Right lobe of liver (tissue), 6 donors: ENCODE measurements at regions not wholly inside any gene's neighbourhood (a gene's known extent, or its start where the extent isn't known, plus 50 kb on each side); places are given as distances from the start of the nearest gene placed in this dataset.

ENCODE experiments used
- ATAC-seq, 4 donors: fragments of 200-7000 bp; cut with Tn5 transposase; one replicate each; pipeline ENCODE4 v1.9.1; 2020; ENCODE audit warnings: mild to moderate bottlenecking in 4 of 4, moderate library complexity in 4 of 4
- DNase-seq, 3 donors: peaks; one replicate each; pipeline ENCODE4 v3.0.0-alpha.2; 2020
- H3K27ac ChIP-seq, 3 donors: fragments of 200-600 bp; one replicate each; pipeline ENCODE4 v1.8.0; 2022
- H3K27me3 ChIP-seq, 2 donors: fragments of 200-600 bp; one replicate each; pipeline ENCODE4 v1.8.0; 2022
- H3K36me3 ChIP-seq, 4 donors: fragments of 200-600 bp; sonication (generic) in 1 of 4; one replicate each; pipeline versions ENCODE4 v1.5.1 to v1.8.0; 2017 to 2022; ENCODE audit warnings: control low read depth in 1 of 4
- H3K4me1 ChIP-seq, 4 donors: fragments of 200-600 bp; sonication (generic) in 1 of 4; one replicate each; pipeline versions ENCODE4 v1.5.1 to v1.8.0; 2017 to 2022; ENCODE audit warnings: control low read depth in 1 of 4
- H3K4me3 ChIP-seq, 3 donors: fragments of 200-600 bp; one replicate each; pipeline ENCODE4 v1.8.0; 2022
- H3K9me3 ChIP-seq, 4 donors: fragments of 200-600 bp; sonication (generic) in 1 of 4; one replicate each; pipeline versions ENCODE4 v1.5.1 to v1.8.0; 2017 to 2022; ENCODE audit warnings: control low read depth in 1 of 4
- POLR2A ChIP-seq: fragments of 450-650 bp; IDR thresholded peaks from one replicate; pipeline ENCODE4 v1.6.1; 2017; ENCODE audit warnings: antibody characterized with exemption, mild to moderate bottlenecking
- WGBS: methylation state at CpG from one replicate; pipeline ENCODE4 v1.1.6; 2018; ENCODE audit warnings: low coverage, low lambda C conversion rate; ENCODE audit not compliant: insufficient coverage; ENCODE audit errors: missing lambda C conversion rate; 5-methylcytosine and 5-hydroxymethylcytosine counted together
- intact Hi-C, 2 donors: fragments of 100-400 bp; cut with DNase I; formaldehyde crosslinking; loops; one replicate each; pipeline versions ENCODE4 v1.11.2 to v1.14.1; 2022
- TF ChIP-seq, protein P1 (sequence below), 4 donors: fragments of 200-600 bp in 3 of 4; fragments of 450-650 bp in 1 of 4; IDR thresholded peaks; one replicate each; pipeline versions ENCODE4 v1.5.1 to v1.8.0; 2016 to 2022; ENCODE audit warnings: antibody characterized with exemption in 4 of 4, mild to moderate bottlenecking in 2 of 4
- donor health status: DM: no; HTN: yes; CAD: no.
- donor health status: DM: no; HTN: no; CAD: no.
- donor health status: DM: no; HTN: no; CAD: no.
- donor health status: DM: no; HTN: yes; CAD: no.
- donor health status: DM: no; HTN: yes; CAD: no.

DNA sequence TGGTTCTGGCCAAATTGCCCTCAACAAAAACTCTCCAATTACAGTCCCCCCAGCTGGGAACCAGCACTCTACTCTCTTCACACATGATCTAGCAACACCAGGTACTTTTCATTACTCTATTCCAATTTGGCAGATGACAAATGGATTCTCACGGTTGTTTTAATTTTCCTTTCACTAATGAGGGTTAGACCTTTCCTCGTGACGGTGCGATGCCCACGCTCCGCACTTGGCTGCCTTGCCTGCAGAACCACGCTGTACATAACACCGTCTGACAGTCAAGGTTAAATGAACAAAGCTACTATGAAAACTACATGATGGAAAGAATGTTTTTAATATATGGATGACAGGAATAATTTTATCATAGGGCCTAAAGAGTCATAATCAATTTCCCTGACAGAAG is 141.5 kb downstream of the FBXO15 start:
- Histone ChIP-seq H3K4me1 (no peaks in the 10 kb centered on the region), H3K4me3 (no peak overlapping the region), H3K27ac (no peak overlapping the region), H3K9me3 (no peaks in the 10 kb centered on the region), H3K27me3 (no peaks in the 10 kb centered on the region), H3K36me3 (no peaks in the 10 kb centered on the region)
- no peak for ATAC-seq
- DNase-seq: no peak
- no peak for TF ChIP-seq POLR2A
- TF ChIP-seq, protein P1, sequence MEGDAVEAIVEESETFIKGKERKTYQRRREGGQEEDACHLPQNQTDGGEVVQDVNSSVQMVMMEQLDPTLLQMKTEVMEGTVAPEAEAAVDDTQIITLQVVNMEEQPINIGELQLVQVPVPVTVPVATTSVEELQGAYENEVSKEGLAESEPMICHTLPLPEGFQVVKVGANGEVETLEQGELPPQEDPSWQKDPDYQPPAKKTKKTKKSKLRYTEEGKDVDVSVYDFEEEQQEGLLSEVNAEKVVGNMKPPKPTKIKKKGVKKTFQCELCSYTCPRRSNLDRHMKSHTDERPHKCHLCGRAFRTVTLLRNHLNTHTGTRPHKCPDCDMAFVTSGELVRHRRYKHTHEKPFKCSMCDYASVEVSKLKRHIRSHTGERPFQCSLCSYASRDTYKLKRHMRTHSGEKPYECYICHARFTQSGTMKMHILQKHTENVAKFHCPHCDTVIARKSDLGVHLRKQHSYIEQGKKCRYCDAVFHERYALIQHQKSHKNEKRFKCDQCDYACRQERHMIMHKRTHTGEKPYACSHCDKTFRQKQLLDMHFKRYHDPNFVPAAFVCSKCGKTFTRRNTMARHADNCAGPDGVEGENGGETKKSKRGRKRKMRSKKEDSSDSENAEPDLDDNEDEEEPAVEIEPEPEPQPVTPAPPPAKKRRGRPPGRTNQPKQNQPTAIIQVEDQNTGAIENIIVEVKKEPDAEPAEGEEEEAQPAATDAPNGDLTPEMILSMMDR (IDR thresholded peaks at IDR 0.05): no peak
- 72% methylated on average over 8 of the region's 8 CpGs for WGBS
- intact Hi-C loops: no loop called here

DNA sequence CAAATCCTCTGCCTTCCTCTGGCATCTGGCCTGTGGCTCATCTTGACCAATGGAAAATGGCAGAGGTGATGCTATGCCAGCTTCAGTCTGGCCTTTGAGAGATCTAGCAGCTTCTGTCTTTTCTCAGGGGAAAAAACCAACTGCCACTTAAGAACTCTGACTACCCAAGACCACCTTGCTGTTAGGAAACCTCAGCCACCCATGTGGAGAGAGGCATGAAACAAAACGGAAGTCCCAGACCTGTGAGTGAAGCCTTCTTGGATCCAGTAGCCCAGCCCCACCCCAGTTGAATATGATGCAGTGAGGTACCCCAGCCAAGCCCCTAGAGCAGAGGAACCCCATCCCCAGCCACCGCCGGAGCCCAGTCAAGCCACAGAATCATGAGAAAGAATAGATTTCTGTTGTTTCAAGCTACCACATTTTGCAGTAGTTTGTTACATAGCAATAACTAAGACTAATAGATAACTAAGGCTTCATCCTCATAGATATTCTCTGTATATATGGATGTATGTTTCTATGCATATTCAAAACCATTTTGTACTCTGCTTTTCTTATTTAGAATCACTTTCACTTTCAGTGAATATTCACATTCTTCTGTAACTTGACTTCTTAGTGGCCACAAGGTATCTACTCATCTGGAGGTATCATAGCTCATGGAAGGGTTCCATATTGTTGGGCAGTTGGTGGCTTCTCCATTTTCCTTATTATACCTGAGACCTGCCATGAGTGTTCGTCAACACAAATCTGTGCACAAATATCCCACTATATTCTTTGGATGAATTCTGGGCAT is 142.1 kb downstream of the FBXO15 start:
- H3K27ac ChIP-seq: no peak overlapping the region
- 72% methylated on average over 4 of the region's 4 CpGs for WGBS
- no peaks in the 10 kb centered on the region for H3K4me1 ChIP-seq
- ATAC-seq (no peak), DNase-seq (no peak)
- H3K36me3 ChIP-seq: no peaks in the 10 kb centered on the region
- TF ChIP-seq, protein P1 (IDR thresholded peaks at IDR 0.05): no peak
- TF ChIP-seq POLR2A: no peak
- H3K4me3 ChIP-seq: no peak overlapping the region
- intact Hi-C loops: no loop called here
- H3K9me3 ChIP-seq: no peaks in the 10 kb centered on the region
- no peaks in the 10 kb centered on the region for H3K27me3 ChIP-seq

DNA sequence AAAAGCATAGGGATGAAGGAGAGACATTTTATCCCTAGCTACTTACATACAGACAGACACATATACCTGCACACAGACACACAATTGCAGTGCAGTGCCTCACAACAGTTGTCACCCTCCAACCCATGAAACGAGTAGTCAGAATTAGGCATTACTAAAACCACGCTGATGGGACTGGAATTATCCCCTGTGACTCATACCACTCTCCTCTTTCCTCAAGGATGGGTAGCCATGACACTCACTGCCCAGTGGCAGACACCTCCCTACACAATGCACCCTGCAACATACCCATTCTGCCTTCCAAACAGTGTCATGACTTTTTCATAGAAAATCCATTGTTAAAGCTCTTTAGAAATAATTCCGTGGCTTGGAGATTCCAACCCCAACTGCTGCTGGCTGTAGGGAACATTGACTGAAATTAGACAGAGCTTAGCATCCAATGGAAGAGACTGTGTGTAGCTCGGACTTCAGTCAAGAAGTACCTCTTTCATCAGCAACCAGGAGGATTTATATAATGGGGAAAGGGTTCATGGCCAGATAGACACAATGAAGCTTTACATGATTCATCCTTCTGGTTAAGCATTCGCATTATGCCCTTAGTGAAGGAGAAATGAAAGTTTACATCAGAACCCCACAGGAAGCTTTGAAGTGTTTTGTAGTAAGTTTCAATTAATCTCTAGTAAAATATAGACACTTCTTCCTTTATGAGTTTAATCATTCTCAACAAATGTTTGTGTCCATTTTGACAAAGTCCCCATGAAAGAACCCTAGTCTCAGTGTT is 155.2 kb downstream of the FBXO15 start:
- Histone ChIP-seq H3K27ac (no peak overlapping the region), H3K36me3 (no peaks in the 10 kb centered on the region), H3K9me3 (no peaks in the 10 kb centered on the region), H3K4me1 (no peaks in the 10 kb centered on the region), H3K4me3 (no peak overlapping the region), H3K27me3 (no peaks in the 10 kb centered on the region)
- WGBS: 30% methylated on average over 5 of the region's 5 CpGs
- intact Hi-C loops: no loop called here
- ATAC-seq (no peak), DNase-seq (no peak)
- no peak for TF ChIP-seq POLR2A
- TF ChIP-seq, protein P1 (IDR thresholded peaks at IDR 0.05): no peak

DNA sequence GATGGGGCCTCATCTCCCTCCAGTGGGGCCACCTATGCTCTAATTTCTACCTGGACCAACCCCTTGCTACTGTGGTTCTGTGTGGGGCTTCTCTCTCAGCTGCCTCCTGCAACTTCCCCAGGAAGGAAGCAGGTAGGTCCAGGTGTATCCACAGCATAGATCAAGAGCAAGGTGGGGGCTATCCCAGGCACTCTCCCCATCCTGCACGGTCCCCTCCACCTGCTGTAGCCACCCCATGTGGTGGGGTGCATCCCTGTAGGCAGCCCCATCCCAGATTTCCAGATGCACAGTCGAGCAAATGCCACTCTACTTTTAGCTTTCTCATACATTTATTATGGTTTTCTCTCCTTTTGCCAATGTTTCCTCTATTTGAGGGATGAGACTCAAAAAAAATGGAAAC is 156.1 kb downstream of the FBXO15 start:
- Histone ChIP-seq H3K27ac (no peak overlapping the region), H3K9me3 (no peaks in the 10 kb centered on the region), H3K27me3 (no peaks in the 10 kb centered on the region), H3K4me1 (no peaks in the 10 kb centered on the region), H3K36me3 (no peaks in the 10 kb centered on the region), H3K4me3 (no peak overlapping the region)
- DNase-seq (no peak), ATAC-seq (no peak)
- intact Hi-C loops: no loop called here
- no peak for TF ChIP-seq POLR2A
- TF ChIP-seq, protein P1 (IDR thresholded peaks at IDR 0.05): no peak
- WGBS: 45% methylated on average over 2 of the region's 2 CpGs
